OCI-LY1 (cell line): ENCODE measurements at regions not wholly inside any gene's neighbourhood (a gene's known extent, or its start where the extent isn't known, plus 50 kb on each side); places are given as distances from the start of the nearest gene placed in this dataset.

Source experiments
- H2AFZ ChIP-seq: fragments of 200-600 bp; sonication (generic), shearing (Covaris generic); 2 replicates; pipeline ENCODE4 v1.6.0; 2014; ENCODE audit warnings: antibody characterized with exemption, mild to moderate bottlenecking, low read length
- H3F3A ChIP-seq: fragments of 200-600 bp; sonication (generic), shearing (Covaris generic); 2 replicates; pipeline ENCODE4 v1.6.0; 2014; ENCODE audit warnings: mild to moderate bottlenecking, antibody characterized with exemption, low read length, moderate library complexity; ENCODE audit not compliant: insufficient read depth
- H3K27ac ChIP-seq: fragments of 200-600 bp; sonication (generic); 2 replicates; pipeline ENCODE4 v1.5.1; 2014; ENCODE audit warnings: low read length, mixed run types, mild to moderate bottlenecking, low read depth; ENCODE audit not compliant: poor library complexity, severe bottlenecking
- H3K27me3 ChIP-seq: fragments of 200-600 bp; sonication (generic); 2 replicates; pipeline ENCODE4 v1.6.0; 2014; ENCODE audit warnings: antibody characterized with exemption, mild to moderate bottlenecking, low read length, moderate library complexity; ENCODE audit not compliant: insufficient read depth
- H3K36me3 ChIP-seq: fragments of 200-600 bp; sonication (generic); 2 replicates; pipeline ENCODE4 v1.6.1; 2014; ENCODE audit warnings: mild to moderate bottlenecking, antibody characterized with exemption, low read length, moderate library complexity, mixed read lengths; ENCODE audit not compliant: insufficient read depth
- H3K4me1 ChIP-seq: fragments of 200-600 bp; sonication (generic); 2 replicates; pipeline ENCODE4 v1.5.1; 2014; ENCODE audit warnings: mild to moderate bottlenecking, low read length, moderate library complexity; ENCODE audit not compliant: insufficient read depth, severe bottlenecking
- H3K4me2 ChIP-seq: fragments of 200-600 bp; sonication (generic), shearing (Covaris generic); 2 replicates; pipeline ENCODE4 v1.6.1; 2014; ENCODE audit warnings: low read length
- H3K4me3 ChIP-seq: fragments of 200-600 bp; sonication (generic); 2 replicates; pipeline ENCODE4 v1.5.1; 2014; ENCODE audit warnings: low read length, low read depth, mild to moderate bottlenecking, mixed read lengths; ENCODE audit not compliant: poor library complexity, severe bottlenecking
- H3K79me2 ChIP-seq: fragments of 200-600 bp; shearing (Covaris generic); 2 replicates; pipeline ENCODE4 v1.6.1; 2016; ENCODE audit warnings: mixed run types, low read length, mixed read lengths; ENCODE audit not compliant: insufficient read depth
- H3K9ac ChIP-seq: fragments of 200-600 bp; sonication (generic), shearing (Covaris generic); 2 replicates; pipeline ENCODE4 v1.6.1; 2014; ENCODE audit warnings: mild to moderate bottlenecking, low read length, mixed read lengths
- H3K9me2 ChIP-seq: fragments of 200-600 bp; sonication (generic), shearing (Covaris generic); 2 replicates; pipeline ENCODE4 v1.6.1; 2014; ENCODE audit warnings: low read depth, mild to moderate bottlenecking, low read length, mixed read lengths
- H3K9me3 ChIP-seq: fragments of 200-600 bp; shearing (Covaris generic); 2 replicates; pipeline ENCODE4 v1.6.1; 2014; ENCODE audit warnings: low read length, mixed read lengths
- H4K20me1 ChIP-seq: fragments of 200-600 bp; sonication (generic), shearing (Covaris generic); 2 replicates; pipeline ENCODE4 v1.6.0; 2016; ENCODE audit warnings: mild to moderate bottlenecking, low read length; ENCODE audit not compliant: insufficient read depth
- CTCF ChIP-seq: fragments of 200-600 bp; sonication (generic), shearing (Covaris generic); IDR thresholded peaks from 2 replicates; pipeline ENCODE4 v1.5.1; 2017; ENCODE audit warnings: mild to moderate bottlenecking, antibody characterized with exemption, low read length, moderate library complexity, mixed read lengths
- EZH2 ChIP-seq: fragments of 200-600 bp; sonication (generic), shearing (Covaris generic); IDR thresholded peaks from 2 replicates; pipeline ENCODE4 v1.8.0; 2017; ENCODE audit warnings: borderline replicate concordance, mixed run types, mild to moderate bottlenecking, antibody characterized with exemption, low read length, moderate library complexity, mixed read lengths

- TF ChIP-seq EZH2 (no peak), CTCF (no peak; the same call in 1 of the 2 replicates)
- Histone ChIP-seq H3F3A (no peaks in the 10 kb centered on the region), H3K27ac (no peak overlapping the region), H3K4me1 (no peaks in the 10 kb centered on the region), H3K9me3 (no peaks in the 10 kb centered on the region), H3K9ac (no peak overlapping the region), H3K27me3 (no peaks in the 10 kb centered on the region), H2AFZ (no peak overlapping the region), H4K20me1 (no peaks in the 10 kb centered on the region), H3K4me3 (no peak overlapping the region), H3K79me2 (no peaks in the 10 kb centered on the region), H3K36me3 (no peaks in the 10 kb centered on the region), H3K4me2 (no peak overlapping the region), H3K9me2 (no peaks in the 10 kb centered on the region)
Observed at GRCh38 chr2:128486640-128487375, 168.1 kb upstream of the HS6ST1 start.

- Histone ChIP-seq H3K4me1 (no peaks in the 10 kb centered on the region), H2AFZ (no peak overlapping the region)
Observed at GRCh38 chr2:128487650-128488387, 169.2 kb upstream of the HS6ST1 start.

GRCh38 chr2:128488434-128488833, 169.8 kb upstream of the HS6ST1 start:
- Histone ChIP-seq H3K27me3 (no peaks in the 10 kb centered on the region), H3K36me3 (no peaks in the 10 kb centered on the region), H3F3A (no peaks in the 10 kb centered on the region), H3K27ac (no peak overlapping the region), H3K4me3 (no peak overlapping the region), H3K9ac (no peak overlapping the region), H3K79me2 (no peaks in the 10 kb centered on the region), H2AFZ (no peak overlapping the region), H3K4me1 (no peaks in the 10 kb centered on the region), H4K20me1 (no peaks in the 10 kb centered on the region), H3K9me2 (no peaks in the 10 kb centered on the region), H3K4me2 (no peak overlapping the region), H3K9me3 (no peaks in the 10 kb centered on the region)
- no peak for TF ChIP-seq EZH2
- no peak for TF ChIP-seq CTCF

More at GRCh38 chr2:128487650-128488387, 169.2 kb upstream of the HS6ST1 start:
- H3K9ac ChIP-seq = no peak overlapping the region
- H3K79me2 ChIP-seq = no peaks in the 10 kb centered on the region
- H3F3A ChIP-seq = no peaks in the 10 kb centered on the region
- no peaks in the 10 kb centered on the region for H3K27me3 ChIP-seq
- H3K36me3 ChIP-seq = no peaks in the 10 kb centered on the region
- no peaks in the 10 kb centered on the region for H3K9me2 ChIP-seq
- TF ChIP-seq EZH2 = no peak
- no peak for TF ChIP-seq CTCF
- H3K4me2 ChIP-seq = no peak overlapping the region
- H3K9me3 ChIP-seq = no peaks in the 10 kb centered on the region
- H3K4me3 ChIP-seq = no peak overlapping the region
- H4K20me1 ChIP-seq = no peaks in the 10 kb centered on the region
- H3K27ac ChIP-seq = no peak overlapping the region
